ENCODE measurements at regions not wholly inside any gene's neighbourhood (a gene's known extent, or its start where the extent isn't known, plus 50 kb on each side); places are given as distances from the start of the nearest gene placed in this dataset.
"Not testable (repeated sequence)": the region's sequence is repeated elsewhere in the genome, so short reads cannot be mapped to it uniquely, and the experiment has no call there.

- DNase-seq = no peak
Observed at GRCh38 chr10:31679936-31680335, 248.7 kb downstream of the ARHGAP12 start.

GRCh38 chr10:31678575-31679516, 249.8 kb downstream of the ARHGAP12 start:
- DNase-seq = no peak

GRCh38 chr10:31678139-31678536, 250.5 kb downstream of the ARHGAP12 start:
- no peak for DNase-seq

- no peak for DNase-seq
Observed at GRCh38 chr10:31677195-31678138, 251.2 kb downstream of the ARHGAP12 start.

- no peak for DNase-seq
Observed at GRCh38 chr10:31675726-31676125, 252.9 kb downstream of the ARHGAP12 start.

GRCh38 chr10:31669357-31669756, 259.3 kb downstream of the ARHGAP12 start:
- DNase-seq = no peak

GRCh38 chr10:31668326-31668725, 260.3 kb downstream of the ARHGAP12 start:
- DNase-seq = no peak

GRCh38 chr10:31665764-31666279, 262.8 kb downstream of the ARHGAP12 start:
- DNase-seq = not testable (repeated sequence)

- no peak for DNase-seq
Observed at GRCh38 chr10:31664803-31665202, 263.8 kb downstream of the ARHGAP12 start.

GRCh38 chr10:31664071-31664470, 264.6 kb downstream of the ARHGAP12 start:
- not testable (repeated sequence) for DNase-seq

GRCh38 chr10:31660300-31660699, 268.3 kb downstream of the ARHGAP12 start:
- no peak for DNase-seq

- no peak for DNase-seq
Observed at GRCh38 chr10:31659665-31660064, 269.0 kb downstream of the ARHGAP12 start.

GRCh38 chr10:31657434-31657872, 271.2 kb downstream of the ARHGAP12 start:
- no peak for DNase-seq

GRCh38 chr10:31656851-31657433, 271.7 kb downstream of the ARHGAP12 start:
- DNase-seq = no peak

GRCh38 chr10:31652038-31652437, 276.6 kb downstream of the ARHGAP12 start:
- DNase-seq = no peak

- no peak for DNase-seq
Observed at GRCh38 chr10:31650010-31650409, 278.6 kb downstream of the ARHGAP12 start.

- no peak for DNase-seq
Observed at GRCh38 chr10:31648966-31649365, 279.7 kb downstream of the ARHGAP12 start.

GRCh38 chr10:31647861-31648260, 280.8 kb downstream of the ARHGAP12 start:
- DNase-seq = no peak

- DNase-seq = no peak
Observed at GRCh38 chr10:31646519-31646918, 282.1 kb downstream of the ARHGAP12 start.

- DNase-seq = no peak
Observed at GRCh38 chr10:31645786-31646185, 282.8 kb downstream of the ARHGAP12 start.

- DNase-seq = no peak
Observed at GRCh38 chr10:31644931-31645633, 283.5 kb downstream of the ARHGAP12 start.

GRCh38 chr10:31642281-31642680, 286.4 kb downstream of the ARHGAP12 start:
- no peak for DNase-seq

All from cortex of kidney (tissue), 1 donor.